B cell (primary cell): ENCODE measurements at regions not wholly inside any gene's neighbourhood (a gene's known extent, or its start where the extent isn't known, plus 50 kb on each side); places are given as distances from the start of the nearest gene placed in this dataset.

ENCODE experiments used
- ATAC-seq: fragments of 200-7000 bp; cut with Tn5 transposase; one replicate; pipeline ENCODE4 v1.10.0; 2021; ENCODE audit warnings: low read depth, mild to moderate bottlenecking, moderate number of reproducible peaks, moderate library complexity
- CTCF ChIA-PET: fragments of 350-600 bp; sonication (Branson Sonifier 250); formaldehyde crosslinking; loops from one replicate; lab custom pipeline; 2021; ENCODE audit warnings: antibody characterized with exemption, inconsistent platforms; lab: Charles Lee
- POLR2A ChIA-PET: fragments of 350-600 bp; sonication (Branson Sonifier 250); formaldehyde crosslinking; loops from one replicate; lab custom pipeline; 2021; ENCODE audit warnings: antibody characterized with exemption; lab: Charles Lee
- DNase-seq: peaks from one replicate; pipeline ENCODE4 v3.0.0; 2013
- H2AFZ ChIP-seq: 2 replicates; pipeline ENCODE4 v1.6.1; 2012; ENCODE audit warnings: mild to moderate bottlenecking, low read depth, low read length; ENCODE audit not compliant: insufficient read depth, poor library complexity, severe bottlenecking
- H3K27ac ChIP-seq, 2 donors: 1 replicate in 1 of 2; 2 replicates in 1 of 2; pipeline ENCODE4 v1.5.1; 2012 to 2013; ENCODE audit warnings: low read length in 2 of 2, mild to moderate bottlenecking in 2 of 2, moderate library complexity in 1 of 2
- H3K27me3 ChIP-seq, 4 experiments: fragments of 200-600 bp in 1 of 4; sonication (generic) in 1 of 4; replicated peaks in 1 of 4; 1 replicate in 2 of 4; 2 replicates in 2 of 4; pipeline versions ENCODE4 v1.6.1 to v1.7.0; 2013 to 2016; ENCODE audit warnings: low read length in 3 of 4, mild to moderate bottlenecking in 2 of 4, mixed read lengths in 1 of 4, moderate library complexity in 1 of 4; ENCODE audit not compliant: insufficient read depth in 4 of 4, control insufficient read depth in 3 of 4; ENCODE audit errors: control extremely low read depth in 1 of 4
- H3K36me3 ChIP-seq, 2 experiments: replicated peaks in 1 of 2; 1 replicate in 1 of 2; 2 replicates in 1 of 2; pipeline versions ENCODE4 v1.6.1 to v1.7.1; 2013; ENCODE audit warnings: low read length in 1 of 2; ENCODE audit not compliant: insufficient read depth in 2 of 2, control insufficient read depth in 1 of 2; ENCODE audit errors: control extremely low read depth in 1 of 2, extremely low read depth in 1 of 2
- H3K4me1 ChIP-seq, 2 donors: fragments of 200-600 bp in 1 of 2; sonication (generic) in 1 of 2; 1 replicate in 1 of 2; 2 replicates in 1 of 2; pipeline versions ENCODE4 v1.5.1 to v1.6.1; 2013 to 2017; ENCODE audit warnings: low read length in 2 of 2; ENCODE audit not compliant: control insufficient read depth in 2 of 2, insufficient read depth in 2 of 2
- H3K4me2 ChIP-seq: replicated peaks from 2 replicates; pipeline ENCODE3; 2012; ENCODE audit warnings: mild to moderate bottlenecking, low read depth, low read length; ENCODE audit not compliant: poor library complexity, severe bottlenecking
- H3K4me3 ChIP-seq, 5 experiments: fragments of 200-600 bp in 1 of 5; sonication (generic) in 1 of 5; 1 replicate in 3 of 5; 2 replicates in 2 of 5; pipeline versions ENCODE4 v1.5.1 to v1.7.0; 2011 to 2016; ENCODE audit warnings: low read length in 4 of 5, mild to moderate bottlenecking in 4 of 5, low read depth in 2 of 5, control low read depth in 1 of 5, moderate library complexity in 1 of 5; ENCODE audit not compliant: insufficient read depth in 1 of 5; ENCODE audit errors: control extremely low read depth in 1 of 5, extremely low read depth in 1 of 5
- H3K79me2 ChIP-seq: fragments of 200-600 bp; sonication (generic); one replicate; pipeline ENCODE4 v1.6.0; 2016; ENCODE audit warnings: low read length; ENCODE audit not compliant: control insufficient read depth, insufficient read depth
- H3K9ac ChIP-seq: fragments of 200-600 bp; sonication (generic); 2 replicates; pipeline ENCODE4 v1.6.1; 2017; ENCODE audit warnings: mild to moderate bottlenecking, low read length, moderate library complexity
- H3K9me3 ChIP-seq, 3 donors: one replicate each; pipeline versions ENCODE4 v1.6.1 to v1.7.1; 2013; ENCODE audit warnings: low read length in 2 of 3; ENCODE audit not compliant: control insufficient read depth in 2 of 3, insufficient read depth in 1 of 3; ENCODE audit errors: control extremely low read depth in 1 of 3
- H4K20me1 ChIP-seq: 2 replicates; pipeline ENCODE4 v1.6.0; 2012; ENCODE audit warnings: mild to moderate bottlenecking, low read length; ENCODE audit not compliant: insufficient read depth, control insufficient read depth, poor library complexity, severe bottlenecking
- H3K27ac Mint-ChIP-seq: one replicate; pipeline ENCODE4 v1.8.0; 2021; ENCODE audit warnings: mixed read lengths
- H3K27me3 Mint-ChIP-seq: one replicate; pipeline ENCODE4 v1.8.0; 2021; ENCODE audit warnings: mixed read lengths
- H3K4me1 Mint-ChIP-seq: one replicate; pipeline ENCODE4 v1.8.0; 2021; ENCODE audit warnings: mixed read lengths
- H3K4me3 Mint-ChIP-seq: one replicate; pipeline ENCODE4 v1.8.0; 2021; ENCODE audit warnings: mixed read lengths
- H3K9me3 Mint-ChIP-seq: one replicate; pipeline ENCODE4 v1.8.0; 2022; ENCODE audit warnings: mixed read lengths; ENCODE audit not compliant: insufficient read depth
- EZH2 ChIP-seq: IDR thresholded peaks from 2 replicates; pipeline ENCODE4 v1.6.1; 2012; ENCODE audit warnings: borderline replicate concordance, low read depth, mild to moderate bottlenecking, moderate library complexity, low read length; ENCODE audit not compliant: insufficient read depth, poor library complexity, severe bottlenecking
- WGBS: methylation state at CpG from one replicate; pipeline ENCODE4 v1.1.5; 2013; ENCODE audit warnings: missing lambda C conversion rate; ENCODE audit not compliant: insufficient coverage; 5-methylcytosine and 5-hydroxymethylcytosine counted together
- intact Hi-C: fragments of 100-400 bp; cut with micrococcal nuclease; formaldehyde crosslinking; loops from one replicate; pipeline ENCODE4 v1.10.0; 2022
- TF ChIP-seq, protein P1 (sequence below): fragments of 200-600 bp; IDR thresholded peaks from one replicate; pipeline ENCODE4 v1.8.0; 2022; ENCODE audit warnings: antibody characterized with exemption, mild to moderate bottlenecking

DNA sequence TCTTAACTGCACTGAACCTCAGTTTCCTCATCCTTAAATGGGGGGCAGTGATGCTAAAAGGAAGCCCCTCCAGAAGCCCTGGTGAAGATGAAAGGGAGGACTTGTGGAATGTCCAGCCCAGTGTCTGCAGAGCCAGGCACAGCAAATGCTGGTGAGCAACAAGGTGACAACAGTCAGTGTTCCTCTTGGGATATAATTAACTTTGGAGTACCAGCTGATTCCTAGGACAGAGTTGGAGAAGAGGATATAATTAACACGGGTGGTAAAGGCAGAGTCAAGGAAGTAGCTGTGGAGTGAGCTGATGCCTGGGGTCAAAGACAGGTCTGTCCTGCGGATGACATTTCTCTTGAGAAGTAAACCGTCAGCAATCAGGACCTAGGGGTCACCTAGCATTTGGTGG lies 60.7 kb upstream of the MRPS6 start:
- ChIA-PET POLR2A (no interaction called here), CTCF (interaction anchor here (0.9 kb wide), 2 partner anchors 11 to 335 kb away, joined by 3 to 4 read pairs; no protein-coding TSS in a partner anchor)
- H3K27ac Mint-ChIP-seq = no peak overlapping the region
- H3K4me2 ChIP-seq = no peak overlapping the region
- H3K79me2 ChIP-seq = no peaks in the 10 kb centered on the region
- peaks cover 6% of the 10 kb centered on the region for H3K4me1 Mint-ChIP-seq
- no peak overlapping the region for H3K27ac ChIP-seq
- no peaks in the 10 kb centered on the region for H3K27me3 ChIP-seq
- H3K36me3 ChIP-seq = no peaks in the 10 kb centered on the region
- no peak overlapping the region for H3K4me3 Mint-ChIP-seq
- ATAC-seq (no peak), DNase-seq (no peak)
- intact Hi-C loops = no loop called here
- H3K4me1 ChIP-seq = no peaks in the 10 kb centered on the region
- TF ChIP-seq, protein P1, sequence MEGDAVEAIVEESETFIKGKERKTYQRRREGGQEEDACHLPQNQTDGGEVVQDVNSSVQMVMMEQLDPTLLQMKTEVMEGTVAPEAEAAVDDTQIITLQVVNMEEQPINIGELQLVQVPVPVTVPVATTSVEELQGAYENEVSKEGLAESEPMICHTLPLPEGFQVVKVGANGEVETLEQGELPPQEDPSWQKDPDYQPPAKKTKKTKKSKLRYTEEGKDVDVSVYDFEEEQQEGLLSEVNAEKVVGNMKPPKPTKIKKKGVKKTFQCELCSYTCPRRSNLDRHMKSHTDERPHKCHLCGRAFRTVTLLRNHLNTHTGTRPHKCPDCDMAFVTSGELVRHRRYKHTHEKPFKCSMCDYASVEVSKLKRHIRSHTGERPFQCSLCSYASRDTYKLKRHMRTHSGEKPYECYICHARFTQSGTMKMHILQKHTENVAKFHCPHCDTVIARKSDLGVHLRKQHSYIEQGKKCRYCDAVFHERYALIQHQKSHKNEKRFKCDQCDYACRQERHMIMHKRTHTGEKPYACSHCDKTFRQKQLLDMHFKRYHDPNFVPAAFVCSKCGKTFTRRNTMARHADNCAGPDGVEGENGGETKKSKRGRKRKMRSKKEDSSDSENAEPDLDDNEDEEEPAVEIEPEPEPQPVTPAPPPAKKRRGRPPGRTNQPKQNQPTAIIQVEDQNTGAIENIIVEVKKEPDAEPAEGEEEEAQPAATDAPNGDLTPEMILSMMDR = no peak
- H3K9me3 Mint-ChIP-seq = peaks cover 21% of the 10 kb centered on the region
- WGBS = 87% methylated on average over 3 of the region's 3 CpGs
- H3K27me3 Mint-ChIP-seq = no peaks in the 10 kb centered on the region
- H3K4me3 ChIP-seq = no peak overlapping the region
- no peak overlapping the region for H2AFZ ChIP-seq
- peaks cover 1 to 41% (median 13%) of the 10 kb centered on the region in 3 donors for H3K9me3 ChIP-seq
- no peaks in the 10 kb centered on the region for H4K20me1 ChIP-seq
- H3K9ac ChIP-seq = no peak overlapping the region

DNA sequence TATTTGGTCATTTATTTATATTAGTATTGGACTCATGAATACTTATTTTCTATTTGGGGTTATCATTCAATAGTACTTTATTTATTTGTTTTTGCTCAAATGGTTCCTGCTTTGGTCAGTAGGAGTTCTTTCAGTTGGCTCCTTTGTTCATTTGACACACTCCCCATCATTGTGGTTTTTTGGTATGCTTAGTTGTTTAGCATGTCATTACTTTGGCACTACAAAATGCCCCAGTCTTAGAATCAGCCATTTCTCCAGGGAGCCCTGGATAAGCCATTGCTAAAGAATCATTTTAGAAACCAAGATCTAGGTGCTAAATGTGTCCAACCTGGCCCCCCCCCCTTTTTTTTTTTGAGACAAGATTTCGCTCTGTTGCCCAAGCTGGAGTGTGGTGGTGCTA lies 61.7 kb upstream of the MRPS6 start:
- Histone ChIP-seq H3K79me2 (no peaks in the 10 kb centered on the region), H3K4me1 (no peaks in the 10 kb centered on the region), H4K20me1 (no peaks in the 10 kb centered on the region), H3K9ac (no peak overlapping the region), H3K4me3 (no peak overlapping the region), H3K9me3 (peaks cover 1 to 41% (median 13%) of the 10 kb centered on the region in 3 donors), H3K27ac (no peak overlapping the region), H3K27me3 (no peaks in the 10 kb centered on the region), H3K4me2 (no peak overlapping the region), H2AFZ (no peak overlapping the region), H3K36me3 (no peaks in the 10 kb centered on the region)
- intact Hi-C loops = no loop called here
- H3K4me1 Mint-ChIP-seq = no peaks in the 10 kb centered on the region
- no CpG with 5 or more reads among the region's 1 CpG for WGBS
- no peak overlapping the region for H3K4me3 Mint-ChIP-seq
- CTCF ChIA-PET = interaction anchor here (0.7 kb wide), 1 partner anchor 1082 kb away, joined by 4 read pairs; no protein-coding TSS in a partner anchor
- TF ChIP-seq, protein P1 = no peak
- TF ChIP-seq EZH2 = no peak
- peaks cover 21% of the 10 kb centered on the region for H3K9me3 Mint-ChIP-seq
- POLR2A ChIA-PET = no interaction called here
- no peaks in the 10 kb centered on the region for H3K27me3 Mint-ChIP-seq
- no peak overlapping the region for H3K27ac Mint-ChIP-seq
- ATAC-seq = no peak
- DNase-seq = no peak
